Ishikawa (cell line): ENCODE measurements at regions not wholly inside any gene's neighbourhood (a gene's known extent, or its start where the extent isn't known, plus 50 kb on each side); places are given as distances from the start of the nearest gene placed in this dataset.

Experiments
- CEBPB ChIP-seq: IDR thresholded peaks from 2 replicates; pipeline ENCODE4 v1.6.1; 2012
- EGR1 ChIP-seq: IDR thresholded peaks from 2 replicates; pipeline ENCODE4 v1.6.1; 2012
- EP300 ChIP-seq: IDR thresholded peaks from 2 replicates; pipeline ENCODE4 v1.6.1; 2012; ENCODE audit warnings: borderline replicate concordance
- FOXM1 ChIP-seq: IDR thresholded peaks from 2 replicates; pipeline ENCODE4 v1.6.1; 2012; ENCODE audit warnings: low read depth, borderline replicate concordance
- RAD21 ChIP-seq: IDR thresholded peaks from 2 replicates; pipeline ENCODE4 v1.6.1; 2012; ENCODE audit warnings: low read depth
- TAF1 ChIP-seq: IDR thresholded peaks from 2 replicates; pipeline ENCODE4 v1.6.1; 2012; ENCODE audit warnings: low read depth, mild to moderate bottlenecking
- TCF12 ChIP-seq: IDR thresholded peaks from 2 replicates; pipeline ENCODE4 v1.6.1; 2012; ENCODE audit warnings: low read depth
- TEAD4 ChIP-seq: IDR thresholded peaks from 2 replicates; pipeline ENCODE4 v1.6.1; 2012
- YY1 ChIP-seq: IDR thresholded peaks from 2 replicates; pipeline ENCODE4 v1.6.1; 2012; ENCODE audit warnings: low read depth
- ZBTB7A ChIP-seq: IDR thresholded peaks from 2 replicates; pipeline ENCODE4 v1.6.1; 2012; ENCODE audit warnings: low read depth
- TF ChIP-seq, protein P1 (sequence below): IDR thresholded peaks from 2 replicates; pipeline ENCODE4 v1.6.1; 2012; ENCODE audit warnings: low read depth, mild to moderate bottlenecking
- TF ChIP-seq, protein P2 (sequence below): IDR thresholded peaks from 2 replicates; pipeline ENCODE4 v1.6.1; 2012

DNA sequence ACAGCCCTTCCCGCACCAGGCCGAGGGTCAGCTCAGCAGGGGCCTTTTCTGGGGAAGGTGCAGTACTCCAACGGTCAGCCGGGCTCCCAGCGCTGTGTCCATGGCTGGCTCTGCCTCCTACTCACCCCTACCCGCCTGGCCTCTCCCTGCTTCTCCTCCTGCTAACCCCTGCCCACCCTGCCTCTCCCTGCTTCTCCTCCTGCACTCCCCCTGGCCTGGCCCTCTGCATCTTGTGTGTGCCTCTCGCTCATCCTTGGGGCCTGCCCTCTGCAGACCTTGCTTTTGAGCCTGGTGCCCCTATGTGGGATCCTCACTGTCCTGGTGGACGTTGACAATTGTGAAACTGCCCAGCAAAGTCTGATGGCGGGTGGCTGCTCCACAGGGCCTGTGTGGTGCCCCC lies 274.6 kb upstream of the IRX2 start:
- TF ChIP-seq EP300 (no peak), TAF1 (no peak), YY1 (no peak), TCF12 (no peak), TEAD4 (no peak), RAD21 (no peak), CEBPB (no peak), ZBTB7A (no peak), FOXM1 (no peak), EGR1 (no peak)
- TF ChIP-seq, protein P1, sequence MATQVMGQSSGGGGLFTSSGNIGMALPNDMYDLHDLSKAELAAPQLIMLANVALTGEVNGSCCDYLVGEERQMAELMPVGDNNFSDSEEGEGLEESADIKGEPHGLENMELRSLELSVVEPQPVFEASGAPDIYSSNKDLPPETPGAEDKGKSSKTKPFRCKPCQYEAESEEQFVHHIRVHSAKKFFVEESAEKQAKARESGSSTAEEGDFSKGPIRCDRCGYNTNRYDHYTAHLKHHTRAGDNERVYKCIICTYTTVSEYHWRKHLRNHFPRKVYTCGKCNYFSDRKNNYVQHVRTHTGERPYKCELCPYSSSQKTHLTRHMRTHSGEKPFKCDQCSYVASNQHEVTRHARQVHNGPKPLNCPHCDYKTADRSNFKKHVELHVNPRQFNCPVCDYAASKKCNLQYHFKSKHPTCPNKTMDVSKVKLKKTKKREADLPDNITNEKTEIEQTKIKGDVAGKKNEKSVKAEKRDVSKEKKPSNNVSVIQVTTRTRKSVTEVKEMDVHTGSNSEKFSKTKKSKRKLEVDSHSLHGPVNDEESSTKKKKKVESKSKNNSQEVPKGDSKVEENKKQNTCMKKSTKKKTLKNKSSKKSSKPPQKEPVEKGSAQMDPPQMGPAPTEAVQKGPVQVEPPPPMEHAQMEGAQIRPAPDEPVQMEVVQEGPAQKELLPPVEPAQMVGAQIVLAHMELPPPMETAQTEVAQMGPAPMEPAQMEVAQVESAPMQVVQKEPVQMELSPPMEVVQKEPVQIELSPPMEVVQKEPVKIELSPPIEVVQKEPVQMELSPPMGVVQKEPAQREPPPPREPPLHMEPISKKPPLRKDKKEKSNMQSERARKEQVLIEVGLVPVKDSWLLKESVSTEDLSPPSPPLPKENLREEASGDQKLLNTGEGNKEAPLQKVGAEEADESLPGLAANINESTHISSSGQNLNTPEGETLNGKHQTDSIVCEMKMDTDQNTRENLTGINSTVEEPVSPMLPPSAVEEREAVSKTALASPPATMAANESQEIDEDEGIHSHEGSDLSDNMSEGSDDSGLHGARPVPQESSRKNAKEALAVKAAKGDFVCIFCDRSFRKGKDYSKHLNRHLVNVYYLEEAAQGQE, result no peak
- TF ChIP-seq, protein P2, sequence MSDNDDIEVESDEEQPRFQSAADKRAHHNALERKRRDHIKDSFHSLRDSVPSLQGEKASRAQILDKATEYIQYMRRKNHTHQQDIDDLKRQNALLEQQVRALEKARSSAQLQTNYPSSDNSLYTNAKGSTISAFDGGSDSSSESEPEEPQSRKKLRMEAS, result no peak
